Activated T-helper 17 cell treated with anti-CD3 and anti-CD28 coated beads, Interleukin-2, amount 50 U/mL, for 72 hours (primary cell): ENCODE measurements at regions not wholly inside any gene's neighbourhood (a gene's known extent, or its start where the extent isn't known, plus 50 kb on each side); places are given as distances from the start of the nearest gene placed in this dataset.
"Not testable (repeated sequence)": the region's sequence is repeated elsewhere in the genome, so short reads cannot be mapped to it uniquely, and the experiment has no call there.

Experiments
- ATAC-seq: fragments of 150-1000 bp; cut with Tn5 transposase; replicated peaks from 2 replicates; pipeline ENCODE4 v1.10.0; 2021; ENCODE audit warnings: mild to moderate bottlenecking, moderate library complexity
- H3K27ac Mint-ChIP-seq: one replicate; pipeline ENCODE4 v1.8.0; 2022; ENCODE audit warnings: mixed read lengths
- H3K27me3 Mint-ChIP-seq: one replicate; pipeline ENCODE4 v1.8.0; 2022; ENCODE audit warnings: mixed read lengths
- H3K36me3 Mint-ChIP-seq: one replicate; pipeline ENCODE4 v1.8.0; 2022; ENCODE audit warnings: low read depth, mild to moderate bottlenecking, mixed read lengths
- H3K4me1 Mint-ChIP-seq: one replicate; pipeline ENCODE4 v1.8.0; 2022; ENCODE audit warnings: mixed read lengths
- H3K4me3 Mint-ChIP-seq: one replicate; pipeline ENCODE4 v1.8.0; 2022; ENCODE audit warnings: mild to moderate bottlenecking, mixed read lengths
- H3K9me3 Mint-ChIP-seq: one replicate; pipeline ENCODE4 v1.8.0; 2022; ENCODE audit warnings: mixed read lengths

GRCh38 chr3:176321532-176321931 lies 875.8 kb downstream of the TBL1XR1 start:
- not testable (repeated sequence) for H3K4me3 Mint-ChIP-seq, H3K27me3 Mint-ChIP-seq, H3K27ac Mint-ChIP-seq, H3K36me3 Mint-ChIP-seq, H3K4me1 Mint-ChIP-seq, ATAC-seq
- H3K9me3 Mint-ChIP-seq, result peaks cover 30% of the 10 kb centered on the region

- no peak overlapping the region for H3K27ac Mint-ChIP-seq
- ATAC-seq, result no peak
- H3K9me3 Mint-ChIP-seq, result peaks cover 29% of the 10 kb centered on the region
These were observed 876.2 kb downstream of the TBL1XR1 start for GRCh38 chr3:176321099-176321498.

GRCh38 chr3:176313426-176313825 lies 883.9 kb downstream of the TBL1XR1 start:
- no peak for ATAC-seq
- H3K27me3 Mint-ChIP-seq, result no peaks in the 10 kb centered on the region
- no peaks in the 10 kb centered on the region for H3K36me3 Mint-ChIP-seq
- no peak overlapping the region for H3K4me3 Mint-ChIP-seq
- no peaks in the 10 kb centered on the region for H3K4me1 Mint-ChIP-seq
- no peak overlapping the region for H3K27ac Mint-ChIP-seq
- H3K9me3 Mint-ChIP-seq, result peaks cover 4% of the 10 kb centered on the region

More at GRCh38 chr3:176321099-176321498, 876.2 kb downstream of the TBL1XR1 start:
- Mint-ChIP-seq H3K4me1 (no peaks in the 10 kb centered on the region), H3K4me3 (no peak overlapping the region), H3K36me3 (no peaks in the 10 kb centered on the region), H3K27me3 (no peaks in the 10 kb centered on the region)

- Mint-ChIP-seq H3K9me3 (peaks cover 4% of the 10 kb centered on the region), H3K4me1 (no peaks in the 10 kb centered on the region), H3K4me3 (no peak overlapping the region), H3K36me3 (no peaks in the 10 kb centered on the region), H3K27me3 (no peaks in the 10 kb centered on the region), H3K27ac (no peak overlapping the region)
- no peak for ATAC-seq
These were observed 886.6 kb downstream of the TBL1XR1 start for GRCh38 chr3:176310641-176311040.

GRCh38 chr3:176302271-176302670 lies 895.0 kb downstream of the TBL1XR1 start:
- ATAC-seq, result no peak
- Mint-ChIP-seq H3K4me3 (no peak overlapping the region), H3K9me3 (no peaks in the 10 kb centered on the region), H3K4me1 (no peaks in the 10 kb centered on the region), H3K27me3 (no peaks in the 10 kb centered on the region), H3K27ac (no peak overlapping the region), H3K36me3 (no peaks in the 10 kb centered on the region)

GRCh38 chr3:176296066-176296597 lies 901.1 kb downstream of the TBL1XR1 start:
- Mint-ChIP-seq H3K27ac (no peak overlapping the region), H3K36me3 (no peaks in the 10 kb centered on the region), H3K4me3 (no peak overlapping the region), H3K4me1 (no peaks in the 10 kb centered on the region), H3K9me3 (no peaks in the 10 kb centered on the region), H3K27me3 (no peaks in the 10 kb centered on the region)
- no peak for ATAC-seq

GRCh38 chr3:176293276-176293675 lies 904.0 kb downstream of the TBL1XR1 start:
- Mint-ChIP-seq H3K4me1 (no peaks in the 10 kb centered on the region), H3K27ac (no peak overlapping the region), H3K4me3 (no peak overlapping the region), H3K9me3 (no peaks in the 10 kb centered on the region), H3K27me3 (no peaks in the 10 kb centered on the region), H3K36me3 (no peaks in the 10 kb centered on the region)
- no peak for ATAC-seq

GRCh38 chr3:176286476-176287085 lies 910.7 kb downstream of the TBL1XR1 start:
- H3K4me1 Mint-ChIP-seq, result no peaks in the 10 kb centered on the region
- no peaks in the 10 kb centered on the region for H3K27me3 Mint-ChIP-seq
- H3K4me3 Mint-ChIP-seq, result no peak overlapping the region
- no peak overlapping the region for H3K27ac Mint-ChIP-seq
- H3K9me3 Mint-ChIP-seq, result no peaks in the 10 kb centered on the region
- H3K36me3 Mint-ChIP-seq, result no peaks in the 10 kb centered on the region
- ATAC-seq, result no peak

- no peaks in the 10 kb centered on the region for H3K4me1 Mint-ChIP-seq
- no peak overlapping the region for H3K4me3 Mint-ChIP-seq
- H3K36me3 Mint-ChIP-seq, result no peaks in the 10 kb centered on the region
- H3K9me3 Mint-ChIP-seq, result no peaks in the 10 kb centered on the region
- ATAC-seq, result no peak
- H3K27ac Mint-ChIP-seq, result no peak overlapping the region
- no peaks in the 10 kb centered on the region for H3K27me3 Mint-ChIP-seq
These were observed 921.7 kb downstream of the TBL1XR1 start for GRCh38 chr3:176275538-176275937.

GRCh38 chr3:176275113-176275512 lies 922.2 kb downstream of the TBL1XR1 start:
- no peaks in the 10 kb centered on the region for H3K27me3 Mint-ChIP-seq

GRCh38 chr3:176274161-176274560 lies 923.1 kb downstream of the TBL1XR1 start:
- H3K36me3 Mint-ChIP-seq, result no peaks in the 10 kb centered on the region
- no peak overlapping the region for H3K27ac Mint-ChIP-seq
- no peaks in the 10 kb centered on the region for H3K4me1 Mint-ChIP-seq
- H3K4me3 Mint-ChIP-seq, result no peak overlapping the region
- ATAC-seq, result no peak
- peaks cover 1% of the 10 kb centered on the region for H3K9me3 Mint-ChIP-seq
- H3K27me3 Mint-ChIP-seq, result no peaks in the 10 kb centered on the region

More at GRCh38 chr3:176275113-176275512, 922.2 kb downstream of the TBL1XR1 start:
- no peaks in the 10 kb centered on the region for H3K36me3 Mint-ChIP-seq
- no peaks in the 10 kb centered on the region for H3K9me3 Mint-ChIP-seq
- no peaks in the 10 kb centered on the region for H3K4me1 Mint-ChIP-seq
- no peak for ATAC-seq
- no peak overlapping the region for H3K4me3 Mint-ChIP-seq
- no peak overlapping the region for H3K27ac Mint-ChIP-seq

- Mint-ChIP-seq H3K36me3 (no peaks in the 10 kb centered on the region), H3K27me3 (no peaks in the 10 kb centered on the region), H3K27ac (no peak overlapping the region), H3K4me3 (no peak overlapping the region), H3K4me1 (no peaks in the 10 kb centered on the region), H3K9me3 (peaks cover 12% of the 10 kb centered on the region)
- ATAC-seq, result no peak
These were observed 935.2 kb downstream of the TBL1XR1 start for GRCh38 chr3:176262071-176262470.

GRCh38 chr3:176247191-176247590 lies 950.1 kb downstream of the TBL1XR1 start:
- Mint-ChIP-seq H3K4me1 (no peaks in the 10 kb centered on the region), H3K27me3 (no peaks in the 10 kb centered on the region), H3K9me3 (peaks cover 8% of the 10 kb centered on the region), H3K27ac (no peak overlapping the region), H3K4me3 (no peak overlapping the region), H3K36me3 (no peaks in the 10 kb centered on the region)
- no peak for ATAC-seq

- H3K36me3 Mint-ChIP-seq, result no peaks in the 10 kb centered on the region
- H3K4me3 Mint-ChIP-seq, result no peak overlapping the region
- peaks cover 3% of the 10 kb centered on the region for H3K9me3 Mint-ChIP-seq
- H3K4me1 Mint-ChIP-seq, result no peaks in the 10 kb centered on the region
- no peak overlapping the region for H3K27ac Mint-ChIP-seq
- no peak for ATAC-seq
- no peaks in the 10 kb centered on the region for H3K27me3 Mint-ChIP-seq
These were observed 977.3 kb downstream of the TBL1XR1 start for GRCh38 chr3:176219970-176220369.

- H3K36me3 Mint-ChIP-seq, result no peaks in the 10 kb centered on the region
These were observed 982.5 kb downstream of the TBL1XR1 start for GRCh38 chr3:176214758-176215157.

GRCh38 chr3:176213314-176213713 lies 984.0 kb downstream of the TBL1XR1 start:
- H3K27ac Mint-ChIP-seq, H3K4me3 Mint-ChIP-seq, H3K36me3 Mint-ChIP-seq, H3K27me3 Mint-ChIP-seq, ATAC-seq, H3K9me3 Mint-ChIP-seq, H3K4me1 Mint-ChIP-seq: not testable (repeated sequence)

More at GRCh38 chr3:176214758-176215157, 982.5 kb downstream of the TBL1XR1 start:
- Mint-ChIP-seq H3K9me3 (peaks cover 7% of the 10 kb centered on the region), H3K4me1 (no peaks in the 10 kb centered on the region), H3K27ac (no peak overlapping the region), H3K27me3 (no peaks in the 10 kb centered on the region), H3K4me3 (no peak overlapping the region)
- no peak for ATAC-seq
